Right lobe of liver (tissue), 6 donors: ENCODE measurements at regions not wholly inside any gene's neighbourhood (a gene's known extent, or its start where the extent isn't known, plus 50 kb on each side); places are given as distances from the start of the nearest gene placed in this dataset.

Experiments
- ATAC-seq, 4 donors: fragments of 200-7000 bp; cut with Tn5 transposase; one replicate each; pipeline ENCODE4 v1.9.1; 2020; ENCODE audit warnings: mild to moderate bottlenecking in 4 of 4, moderate library complexity in 4 of 4
- DNase-seq, 3 donors: peaks; one replicate each; pipeline ENCODE4 v3.0.0-alpha.2; 2020
- H3K27ac ChIP-seq, 3 donors: fragments of 200-600 bp; one replicate each; pipeline ENCODE4 v1.8.0; 2022
- H3K27me3 ChIP-seq, 2 donors: fragments of 200-600 bp; one replicate each; pipeline ENCODE4 v1.8.0; 2022
- H3K36me3 ChIP-seq, 4 donors: fragments of 200-600 bp; sonication (generic) in 1 of 4; one replicate each; pipeline versions ENCODE4 v1.5.1 to v1.8.0; 2017 to 2022; ENCODE audit warnings: control low read depth in 1 of 4
- H3K4me1 ChIP-seq, 4 donors: fragments of 200-600 bp; sonication (generic) in 1 of 4; one replicate each; pipeline versions ENCODE4 v1.5.1 to v1.8.0; 2017 to 2022; ENCODE audit warnings: control low read depth in 1 of 4
- H3K4me3 ChIP-seq, 3 donors: fragments of 200-600 bp; one replicate each; pipeline ENCODE4 v1.8.0; 2022
- H3K9me3 ChIP-seq, 4 donors: fragments of 200-600 bp; sonication (generic) in 1 of 4; one replicate each; pipeline versions ENCODE4 v1.5.1 to v1.8.0; 2017 to 2022; ENCODE audit warnings: control low read depth in 1 of 4
- CTCF ChIP-seq, 4 donors: fragments of 200-600 bp in 3 of 4; fragments of 450-650 bp in 1 of 4; IDR thresholded peaks; one replicate each; pipeline versions ENCODE4 v1.5.1 to v1.8.0; 2016 to 2022; ENCODE audit warnings: antibody characterized with exemption in 4 of 4, mild to moderate bottlenecking in 2 of 4
- POLR2A ChIP-seq: fragments of 450-650 bp; IDR thresholded peaks from one replicate; pipeline ENCODE4 v1.6.1; 2017; ENCODE audit warnings: antibody characterized with exemption, mild to moderate bottlenecking
- WGBS: methylation state at CpG from one replicate; pipeline ENCODE4 v1.1.6; 2018; ENCODE audit warnings: low coverage, low lambda C conversion rate; ENCODE audit not compliant: insufficient coverage; ENCODE audit errors: missing lambda C conversion rate; 5-methylcytosine and 5-hydroxymethylcytosine counted together
- intact Hi-C, 2 donors: fragments of 100-400 bp; cut with DNase I; formaldehyde crosslinking; loops; one replicate each; pipeline versions ENCODE4 v1.11.2 to v1.14.1; 2022
- donor health status: DM: no; HTN: yes; CAD: no.
- donor health status: DM: no; HTN: no; CAD: no.
- donor health status: DM: no; HTN: no; CAD: no.
- donor health status: DM: no; HTN: yes; CAD: no.
- donor health status: DM: no; HTN: yes; CAD: no.

- H3K27me3 ChIP-seq: no peaks in the 10 kb centered on the region
- ATAC-seq: no peak
- no peaks in the 10 kb centered on the region for H3K36me3 ChIP-seq
- DNase-seq: no peak
- H3K27ac ChIP-seq: no peak overlapping the region
- intact Hi-C loops: no loop called here
- H3K4me1 ChIP-seq: no peaks in the 10 kb centered on the region
- H3K9me3 ChIP-seq: no peaks in the 10 kb centered on the region
- WGBS: 31% methylated on average over 1 of the region's 1 CpG
- no peak overlapping the region for H3K4me3 ChIP-seq
- TF ChIP-seq POLR2A (no peak), CTCF (IDR thresholded peaks at IDR 0.05) (no peak)
Observed at GRCh38 chr4:58688568-58688967, 1578.4 kb upstream of the IGFBP7 start.

GRCh38 chr4:58679886-58680285, 1569.7 kb upstream of the IGFBP7 start:
- Histone ChIP-seq H3K27ac (no peak overlapping the region), H3K9me3 (no peaks in the 10 kb centered on the region), H3K27me3 (no peaks in the 10 kb centered on the region), H3K4me3 (no peak overlapping the region), H3K4me1 (no peaks in the 10 kb centered on the region), H3K36me3 (no peaks in the 10 kb centered on the region)
- no peak for ATAC-seq
- intact Hi-C loops: no loop called here
- DNase-seq: no peak
- TF ChIP-seq POLR2A: no peak
- no peak for TF ChIP-seq CTCF (IDR thresholded peaks at IDR 0.05)
- WGBS: 71% methylated on average over 1 of the region's 1 CpG

GRCh38 chr4:58679051-58679450, 1568.9 kb upstream of the IGFBP7 start:
- H3K27ac ChIP-seq: no peak overlapping the region
- intact Hi-C loops: no loop called here
- DNase-seq (no peak), ATAC-seq (no peak)
- no peak overlapping the region for H3K4me3 ChIP-seq
- H3K9me3 ChIP-seq: no peaks in the 10 kb centered on the region
- TF ChIP-seq CTCF (IDR thresholded peaks at IDR 0.05) (no peak), POLR2A (no peak)
- 22% methylated on average over 2 of the region's 2 CpGs for WGBS
- H3K27me3 ChIP-seq: no peaks in the 10 kb centered on the region
- H3K4me1 ChIP-seq: no peaks in the 10 kb centered on the region
- no peaks in the 10 kb centered on the region for H3K36me3 ChIP-seq

- ATAC-seq: no peak
- no peaks in the 10 kb centered on the region for H3K27me3 ChIP-seq
- no peaks in the 10 kb centered on the region for H3K4me1 ChIP-seq
- DNase-seq: no peak
- no peak overlapping the region for H3K27ac ChIP-seq
- intact Hi-C loops: no loop called here
- H3K36me3 ChIP-seq: no peaks in the 10 kb centered on the region
- TF ChIP-seq POLR2A (no peak), CTCF (IDR thresholded peaks at IDR 0.05) (no peak)
- H3K9me3 ChIP-seq: no peaks in the 10 kb centered on the region
- H3K4me3 ChIP-seq: no peak overlapping the region
Observed at GRCh38 chr4:58669783-58670182, 1559.6 kb upstream of the IGFBP7 start.

GRCh38 chr4:58665649-58666048, 1555.5 kb upstream of the IGFBP7 start:
- WGBS: 40% methylated on average over 3 of the region's 3 CpGs
- DNase-seq: no peak
- TF ChIP-seq POLR2A (no peak), CTCF (IDR thresholded peaks at IDR 0.05) (no peak)
- intact Hi-C loops: no loop called here
- H3K36me3 ChIP-seq: no peaks in the 10 kb centered on the region
- no peaks in the 10 kb centered on the region for H3K9me3 ChIP-seq
- no peaks in the 10 kb centered on the region for H3K4me1 ChIP-seq
- H3K4me3 ChIP-seq: no peak overlapping the region
- no peaks in the 10 kb centered on the region for H3K27me3 ChIP-seq
- ATAC-seq: no peak
- no peak overlapping the region for H3K27ac ChIP-seq
